Hepatic stellate cell (primary cell): ENCODE measurements at regions not wholly inside any gene's neighbourhood (a gene's known extent, or its start where the extent isn't known, plus 50 kb on each side); places are given as distances from the start of the nearest gene placed in this dataset.

ENCODE experiments used
- DNase-seq: peaks from one replicate; pipeline ENCODE4 v3.0.0; 2011; ENCODE audit warnings: low spot score

DNA sequence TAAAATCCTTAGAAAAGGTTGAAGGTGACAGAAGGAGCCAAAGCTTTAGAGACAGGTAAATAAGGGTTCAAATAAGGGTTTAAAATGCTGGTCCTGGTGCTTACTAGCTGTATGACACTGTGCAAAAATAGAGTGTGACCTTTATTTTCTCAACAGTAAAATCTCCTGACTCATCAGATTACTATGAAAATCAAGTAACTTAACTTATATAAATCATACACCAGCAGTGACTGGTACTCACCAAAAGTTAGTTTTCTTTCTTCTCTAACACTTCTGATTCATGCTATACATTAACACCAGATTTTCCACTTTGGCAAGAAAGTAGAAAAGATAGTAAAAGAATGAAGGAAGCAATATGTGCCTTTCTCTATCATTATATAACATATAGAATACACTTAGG lies 205.9 kb upstream of the GBE1 start:
- no peak for DNase-seq

GRCh38 chr3:81965696-81966095 lies 204.3 kb upstream of the GBE1 start:
- no peak for DNase-seq

GRCh38 chr3:81962396-81962795 lies 201.0 kb upstream of the GBE1 start:
- no peak for DNase-seq

DNA sequence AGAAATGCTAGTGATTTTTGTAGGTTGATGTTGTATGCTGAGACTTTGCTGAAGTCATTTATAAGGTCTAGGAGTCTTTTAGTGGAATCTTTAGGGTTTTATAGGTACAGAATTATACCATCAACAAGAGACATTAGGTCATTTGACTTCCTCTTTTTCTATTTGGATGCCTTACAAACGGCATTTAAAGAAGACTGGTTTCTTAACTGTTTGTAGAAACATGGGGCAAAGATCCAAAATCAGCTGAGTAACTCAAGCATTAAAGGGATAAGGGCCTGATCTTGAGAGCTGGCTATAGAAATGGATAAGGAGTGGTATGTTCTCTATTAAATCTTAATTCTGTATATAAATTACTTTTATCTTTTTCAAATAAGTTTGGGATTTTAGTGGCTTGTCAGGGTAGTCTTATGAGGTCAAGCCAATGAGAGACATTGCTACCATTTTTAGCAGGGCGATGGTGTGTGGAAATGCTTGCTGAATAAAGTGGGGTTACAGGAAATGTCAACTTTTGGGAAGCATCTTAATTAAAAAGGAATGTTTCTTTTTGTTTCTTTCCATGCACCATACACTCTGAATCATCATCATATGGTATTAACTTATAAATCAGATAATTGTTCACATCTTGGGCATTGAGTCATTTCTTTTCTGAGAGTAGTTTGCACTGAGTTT lies 197.7 kb upstream of the GBE1 start:
- DNase-seq = no peak

GRCh38 chr3:81955878-81956277 lies 194.4 kb upstream of the GBE1 start:
- no peak for DNase-seq

DNA sequence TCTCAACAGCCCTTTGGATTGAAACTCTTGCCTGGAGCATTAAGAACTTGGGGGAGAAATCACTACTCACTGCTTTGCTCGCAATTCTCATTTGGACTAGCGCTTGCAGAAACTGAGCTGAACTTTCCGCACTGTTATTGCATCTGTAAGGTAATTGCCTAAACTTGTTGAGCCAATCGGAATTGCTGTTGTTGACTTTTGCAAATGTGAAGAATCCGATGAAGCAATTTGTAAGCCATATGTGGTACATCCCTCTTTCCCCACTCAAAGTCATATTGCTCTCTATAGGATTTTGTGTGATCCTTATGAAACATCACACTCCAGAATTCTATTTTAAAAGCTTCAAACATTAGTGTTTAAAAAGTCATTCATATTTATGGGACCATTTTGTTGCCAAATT lies 191.7 kb upstream of the GBE1 start:
- no peak for DNase-seq

GRCh38 chr3:81952141-81952540 lies 190.7 kb upstream of the GBE1 start:
- DNase-seq = no peak

DNA sequence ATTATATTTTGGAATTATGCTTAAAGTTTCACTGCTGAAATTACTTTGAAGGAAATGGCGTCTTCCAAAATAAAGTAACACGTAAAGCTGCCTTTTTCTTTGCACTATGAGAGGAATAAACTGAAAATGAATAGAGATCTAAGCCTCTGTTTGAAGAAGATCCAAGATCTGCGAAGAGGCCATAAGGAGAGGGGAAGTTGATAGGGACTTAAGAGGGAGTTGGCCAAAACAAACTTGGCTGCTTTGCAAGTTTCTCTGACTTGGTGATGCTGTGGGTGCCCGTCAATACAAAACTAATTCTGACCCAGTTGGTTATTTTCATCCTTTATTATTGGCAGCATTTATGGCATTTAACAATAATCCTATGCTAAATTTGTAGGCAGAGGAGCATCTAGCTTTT lies 190.2 kb upstream of the GBE1 start:
- no peak for DNase-seq

GRCh38 chr3:81951106-81951505 lies 189.7 kb upstream of the GBE1 start:
- DNase-seq = no peak

GRCh38 chr3:81947359-81947758 lies 185.9 kb upstream of the GBE1 start:
- DNase-seq = no peak

DNA sequence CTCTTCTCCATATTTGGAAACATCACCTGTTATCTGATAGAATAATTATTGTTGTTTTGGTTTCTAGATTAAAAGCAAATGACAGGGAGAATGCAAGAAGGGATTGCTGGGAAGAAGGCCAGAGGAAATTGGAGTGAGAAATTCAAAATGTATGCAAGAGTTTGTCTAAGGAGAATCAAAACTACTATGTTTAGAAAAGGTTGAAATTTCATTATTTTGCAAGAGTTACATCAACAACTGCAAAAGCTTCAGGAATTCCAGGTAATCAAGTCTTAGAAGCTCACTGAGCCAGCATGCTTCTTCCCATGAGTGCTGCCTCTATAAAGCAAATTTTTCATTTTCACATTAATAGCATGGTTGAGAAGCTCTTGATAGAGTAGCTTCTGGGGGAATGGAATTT lies 177.2 kb upstream of the GBE1 start:
- no peak for DNase-seq

- DNase-seq = no peak
These were observed 175.4 kb upstream of the GBE1 start for GRCh38 chr3:81936817-81937216.

DNA sequence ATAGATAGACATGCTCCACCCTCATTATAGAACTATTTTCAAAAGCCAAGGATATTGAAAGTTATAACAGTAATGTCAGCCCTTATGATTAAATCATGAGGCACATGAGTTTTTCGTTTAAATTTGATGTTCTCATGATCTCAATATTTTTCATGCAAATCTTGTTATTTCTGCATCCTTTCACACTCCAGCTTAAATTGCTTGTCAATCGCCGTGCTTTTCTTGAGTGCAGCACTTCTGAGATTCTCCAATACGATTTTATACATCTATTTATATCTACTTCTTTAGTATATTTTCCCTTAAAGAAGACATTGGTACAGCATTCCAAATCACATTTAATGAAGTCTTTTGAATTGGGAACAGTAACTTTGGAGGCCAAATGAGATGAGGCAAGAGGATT lies 171.2 kb upstream of the GBE1 start:
- DNase-seq = no peak

- DNase-seq = no peak
These were observed 170.1 kb upstream of the GBE1 start for GRCh38 chr3:81931265-81932251.

DNA sequence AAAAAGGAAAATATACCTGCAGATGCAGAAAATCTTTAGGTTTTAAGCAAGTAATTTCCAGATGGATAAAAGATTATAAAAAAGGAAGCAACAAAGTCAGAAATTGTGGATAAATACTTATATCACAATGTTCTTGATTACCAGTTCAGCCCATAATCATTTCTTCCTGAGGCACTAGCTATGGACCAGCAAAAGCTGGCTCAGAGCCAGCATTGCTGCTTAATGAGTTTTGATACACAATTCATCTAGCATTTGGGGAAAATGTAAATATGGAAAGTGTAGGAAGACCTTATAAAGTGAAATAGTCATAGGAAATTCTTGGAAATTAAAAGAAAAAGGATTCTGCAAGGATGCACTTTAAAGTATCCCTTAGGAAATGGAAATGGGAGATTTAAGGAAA lies 168.3 kb upstream of the GBE1 start:
- DNase-seq = no peak

- no peak for DNase-seq
These were observed 166.4 kb upstream of the GBE1 start for GRCh38 chr3:81927811-81928210.

DNA sequence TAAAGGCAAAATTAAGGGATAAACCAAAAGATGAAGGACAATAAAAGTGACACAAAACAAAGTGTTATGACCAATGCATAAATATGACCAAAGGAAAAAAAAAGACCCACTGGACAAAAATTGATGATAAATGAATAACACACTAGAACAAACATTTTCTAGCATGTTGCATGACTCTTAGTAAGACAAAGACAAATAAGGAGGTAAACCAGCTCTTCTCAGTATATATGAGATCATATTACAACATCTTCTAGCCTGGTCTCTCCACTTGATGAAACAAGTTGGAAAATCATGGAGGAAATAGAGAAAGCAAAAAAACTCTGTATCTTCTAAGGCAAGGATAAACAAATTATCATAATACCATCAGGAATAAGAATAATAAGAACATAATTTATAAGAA lies 163.9 kb upstream of the GBE1 start:
- DNase-seq = no peak

DNA sequence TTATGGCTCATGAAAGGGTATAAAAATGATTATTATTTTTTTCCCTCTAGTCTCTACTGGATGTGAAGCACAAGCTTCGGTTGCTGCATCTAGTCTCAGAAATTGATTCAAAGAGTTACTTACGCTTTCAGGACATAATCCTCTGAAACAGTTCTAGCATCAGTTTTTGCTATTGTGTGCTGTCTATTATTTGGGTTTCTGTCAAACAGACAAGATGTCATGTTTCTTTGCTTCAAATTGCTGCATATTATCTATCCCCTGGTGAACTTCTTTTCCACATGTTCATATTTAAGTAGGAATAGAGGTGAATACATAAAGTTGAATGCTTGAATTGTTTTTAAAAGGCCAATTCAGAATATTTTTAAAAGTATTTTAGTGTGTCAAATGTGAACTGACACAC lies 161.6 kb upstream of the GBE1 start:
- no peak for DNase-seq

GRCh38 chr3:81922404-81922803 lies 161.0 kb upstream of the GBE1 start:
- no peak for DNase-seq

- no peak for DNase-seq
These were observed 159.4 kb upstream of the GBE1 start for GRCh38 chr3:81920816-81921215.

DNA sequence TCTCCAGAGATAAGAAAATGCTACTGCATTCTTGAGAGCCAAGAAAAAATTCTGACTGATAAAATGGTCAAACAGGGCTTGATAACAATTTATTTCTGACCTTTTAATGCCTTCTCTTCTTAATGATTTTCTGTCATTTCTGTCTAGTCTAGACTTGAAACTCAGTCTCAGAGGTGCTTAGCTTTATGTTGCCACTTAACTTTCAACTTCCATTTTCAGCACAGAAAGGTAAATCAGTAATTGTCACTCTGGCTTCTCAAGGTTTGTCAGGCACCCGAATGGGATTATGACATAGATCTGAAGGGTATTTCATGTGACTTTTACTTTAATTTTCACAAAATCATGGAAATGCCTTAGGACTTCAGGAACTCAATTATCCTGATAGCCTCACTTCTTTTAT lies 155.4 kb upstream of the GBE1 start:
- no peak for DNase-seq

DNA sequence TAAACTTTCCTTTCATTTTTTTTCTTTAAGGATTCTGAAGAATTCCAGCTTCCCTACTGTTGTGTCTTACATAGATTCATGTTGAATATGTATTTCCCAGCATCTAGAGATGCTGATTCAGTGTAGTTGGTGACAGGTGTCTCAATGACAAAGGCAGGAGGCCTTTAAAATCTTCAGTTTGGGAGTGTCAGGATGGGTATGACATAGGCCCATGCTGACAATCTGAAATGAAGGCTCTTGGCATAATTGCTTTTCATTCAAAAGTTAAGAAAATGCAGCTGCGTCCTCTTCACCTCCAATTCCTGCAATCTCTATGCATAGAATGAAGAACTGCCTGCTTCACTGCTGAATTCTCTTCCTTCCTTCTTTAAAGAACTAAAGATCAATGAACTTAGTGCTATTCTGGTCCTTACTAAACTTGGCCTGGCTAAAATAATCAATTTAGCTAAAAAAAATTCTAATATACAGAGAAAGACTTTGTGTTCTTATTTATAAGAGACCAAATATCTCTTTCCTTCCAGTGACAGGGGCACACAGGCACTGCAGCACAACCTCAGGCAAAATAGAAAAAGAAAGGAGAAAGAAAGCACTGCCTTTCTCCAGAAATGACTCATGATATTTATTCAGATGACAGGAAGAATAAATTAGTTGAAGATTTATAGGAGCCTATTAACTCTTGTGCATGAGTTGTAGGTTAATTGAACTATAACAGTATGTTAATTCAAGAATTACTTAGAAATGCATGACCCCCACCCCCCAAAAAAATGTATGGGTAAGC lies 152.6 kb upstream of the GBE1 start:
- no peak for DNase-seq

DNA sequence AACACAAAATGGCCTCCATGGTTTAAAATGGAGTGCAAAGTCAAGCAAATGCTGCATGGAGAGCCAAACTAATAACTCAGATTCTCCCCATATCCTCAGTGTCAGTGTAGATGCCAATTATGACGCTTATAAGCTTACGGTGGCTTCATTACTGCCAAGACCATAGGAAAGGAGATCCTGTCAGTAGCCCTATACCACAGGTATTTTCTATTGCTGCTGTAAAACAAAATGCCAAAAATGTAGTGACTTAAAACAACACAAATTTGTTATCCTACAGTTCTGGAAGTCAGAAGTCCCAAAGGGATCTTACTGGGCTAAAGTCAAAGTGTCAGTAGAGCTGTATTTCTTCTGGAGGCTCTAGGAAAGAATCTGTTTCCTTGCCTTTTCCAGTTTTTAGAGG lies 149.8 kb upstream of the GBE1 start:
- no peak for DNase-seq
